Liver (tissue), 3 donors: ENCODE measurements at regions not wholly inside any gene's neighbourhood (a gene's known extent, or its start where the extent isn't known, plus 50 kb on each side); places are given as distances from the start of the nearest gene placed in this dataset.

ENCODE experiments used
- CTCF ChIP-seq: fragments of 150-350 bp; IDR thresholded peaks from 2 replicates; pipeline ENCODE4 v1.5.1; 2017; ENCODE audit warnings: improper control_type of control experiment, low read depth, low read length; ENCODE audit not compliant: missing input control
- EGR1 ChIP-seq, 2 donors: IDR thresholded peaks; 2 replicates each; pipeline ENCODE4 v1.6.1; 2016 to 2018; ENCODE audit warnings: antibody characterized with exemption in 2 of 2, low read depth in 2 of 2
- GABPA ChIP-seq, 2 donors: IDR thresholded peaks in 1 of 2; conservative IDR thresholded peaks in 1 of 2; 2 replicates each; pipeline ENCODE4 v1.6.1; 2016; ENCODE audit warnings: antibody characterized with exemption in 2 of 2, mild to moderate bottlenecking in 1 of 2, moderate library complexity in 1 of 2
- MAX ChIP-seq: IDR thresholded peaks from 2 replicates; pipeline ENCODE4 v1.6.1; 2016; ENCODE audit warnings: antibody characterized with exemption
- NR2F2 ChIP-seq: IDR thresholded peaks from 2 replicates; pipeline ENCODE4 v1.6.1; 2016; ENCODE audit warnings: antibody characterized with exemption
- RAD21 ChIP-seq, 2 donors: IDR thresholded peaks; 2 replicates each; pipeline ENCODE4 v1.6.1; 2016; ENCODE audit warnings: antibody characterized with exemption in 2 of 2, mild to moderate bottlenecking in 2 of 2
- REST ChIP-seq: IDR thresholded peaks from 2 replicates; pipeline ENCODE4 v1.6.1; 2016; ENCODE audit warnings: antibody characterized with exemption, mild to moderate bottlenecking
- TAF1 ChIP-seq: conservative IDR thresholded peaks from 2 replicates; pipeline ENCODE4 v1.6.1; 2016; ENCODE audit warnings: antibody characterized with exemption, mild to moderate bottlenecking
- YY1 ChIP-seq: IDR thresholded peaks from 2 replicates; pipeline ENCODE4 v1.6.1; 2016; ENCODE audit warnings: antibody characterized with exemption, mild to moderate bottlenecking
- ZBTB33 ChIP-seq: IDR thresholded peaks from 2 replicates; pipeline ENCODE4 v1.6.1; 2016; ENCODE audit warnings: antibody characterized with exemption
- donor health status: healthy.
- donor health status: healthy.

- TF ChIP-seq RAD21 (IDR thresholded peaks at IDR 0.05) (no peak), CTCF (no peak), REST (no peak), YY1 (no peak), NR2F2 (no peak), ZBTB33 (no peak), TAF1 (no peak), MAX (no peak), EGR1 (IDR thresholded peaks at IDR 0.05; ENCODE audit: low read depth in 2 of 2) (no peak), GABPA (IDR thresholded peaks at IDR 0.05 in 1 of 2, conservative IDR thresholded peaks at IDR 0.05 in 1 of 2) (no peak)
Observed at GRCh38 chr4:57488366-57489162, 378.4 kb upstream of the IGFBP7 start.
